ENCODE measurements at regions not wholly inside any gene's neighbourhood (a gene's known extent, or its start where the extent isn't known, plus 50 kb on each side); places are given as distances from the start of the nearest gene placed in this dataset.

DNA sequence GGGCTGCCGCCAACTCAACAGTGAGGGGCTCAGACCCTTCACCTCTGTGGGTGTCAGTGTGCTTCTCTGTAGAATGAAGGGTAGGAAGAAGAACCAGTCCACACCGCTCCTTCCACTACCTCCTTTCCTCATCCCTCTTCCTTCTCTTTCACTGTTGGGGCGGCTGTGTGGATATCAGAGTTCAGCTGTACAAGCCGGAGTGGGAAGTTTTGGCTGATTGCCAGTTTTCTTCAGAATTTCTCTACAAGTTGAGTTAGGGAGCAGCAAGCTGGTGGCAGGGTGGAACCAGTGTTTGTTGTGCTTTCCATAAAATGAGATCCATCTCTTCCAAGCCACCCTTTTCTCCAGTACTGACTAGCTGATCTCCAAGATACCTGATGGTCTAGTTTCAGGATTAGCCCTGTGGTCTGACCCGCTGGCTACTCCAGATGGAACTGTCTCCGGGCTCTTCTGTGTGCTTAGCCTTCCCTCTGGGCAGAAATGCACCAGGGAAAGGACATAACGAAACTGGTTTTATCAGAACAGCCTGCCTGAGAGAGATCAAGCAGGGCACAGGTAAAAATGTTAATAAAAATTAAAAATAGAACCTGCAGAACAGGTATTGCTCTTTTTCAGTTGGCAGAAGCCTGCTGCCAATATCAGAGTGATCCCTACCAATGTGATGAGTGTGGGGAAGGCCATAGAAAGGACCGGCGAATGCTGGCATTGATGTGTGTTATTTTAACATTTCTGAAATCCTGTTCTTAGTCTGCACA lies 169.9 kb upstream of the TSC22D2 start:
- no peak for DNase-seq
- no peak overlapping the region for H3K4me3 ChIP-seq (ENCODE audit: insufficient read depth, low read depth, low read length)
- H3K79me1 ChIP-seq (ENCODE audit: low read depth in 1 of 2, low read length in 2 of 2): peaks cover 9 to 53% of the 10 kb centered on the region in 2 experiments; a peak in 3 of 4 replicates
- CTCF ChIA-PET: interaction anchor here (1.2 kb wide), 1 partner anchor 171 kb away, joined by 3 read pairs; no protein-coding TSS in a partner anchor
- 100% methylated on average over 2 of the region's 9 CpGs; no CpG with 5 or more reads in 1 of the 2 experiments for WGBS, 2 experiments (ENCODE audit: extremely low coverage in 2 of 2, insufficient read length in 1 of 2)
- peaks cover 25% of the 10 kb centered on the region for H3K4me1 ChIP-seq (ENCODE audit: control insufficient read depth, insufficient read depth, low read length)
- intact Hi-C loops (cut with micrococcal nuclease): no loop called here
- H3K9me3 ChIP-seq (ENCODE audit: control insufficient read depth, insufficient read depth, low read length): no peaks in the 10 kb centered on the region
- TF ChIP-seq, protein P1, sequence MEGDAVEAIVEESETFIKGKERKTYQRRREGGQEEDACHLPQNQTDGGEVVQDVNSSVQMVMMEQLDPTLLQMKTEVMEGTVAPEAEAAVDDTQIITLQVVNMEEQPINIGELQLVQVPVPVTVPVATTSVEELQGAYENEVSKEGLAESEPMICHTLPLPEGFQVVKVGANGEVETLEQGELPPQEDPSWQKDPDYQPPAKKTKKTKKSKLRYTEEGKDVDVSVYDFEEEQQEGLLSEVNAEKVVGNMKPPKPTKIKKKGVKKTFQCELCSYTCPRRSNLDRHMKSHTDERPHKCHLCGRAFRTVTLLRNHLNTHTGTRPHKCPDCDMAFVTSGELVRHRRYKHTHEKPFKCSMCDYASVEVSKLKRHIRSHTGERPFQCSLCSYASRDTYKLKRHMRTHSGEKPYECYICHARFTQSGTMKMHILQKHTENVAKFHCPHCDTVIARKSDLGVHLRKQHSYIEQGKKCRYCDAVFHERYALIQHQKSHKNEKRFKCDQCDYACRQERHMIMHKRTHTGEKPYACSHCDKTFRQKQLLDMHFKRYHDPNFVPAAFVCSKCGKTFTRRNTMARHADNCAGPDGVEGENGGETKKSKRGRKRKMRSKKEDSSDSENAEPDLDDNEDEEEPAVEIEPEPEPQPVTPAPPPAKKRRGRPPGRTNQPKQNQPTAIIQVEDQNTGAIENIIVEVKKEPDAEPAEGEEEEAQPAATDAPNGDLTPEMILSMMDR (conservative IDR thresholded peaks at IDR 0.05; ENCODE audit: low read depth, low read length): no peak
- no peak for TF ChIP-seq SMC3 (IDR thresholded peaks at IDR 0.05; ENCODE audit: low read depth, low read length)
- TF ChIP-seq POLR2A (IDR thresholded peaks at IDR 0.05; ENCODE audit: low read depth, low read length): no peak
- TF ChIP-seq MAFK (IDR thresholded peaks at IDR 0.05; ENCODE audit: low read depth, low read length): no peak
- TF ChIP-seq MXI1 (IDR thresholded peaks at IDR 0.05; ENCODE audit: borderline replicate concordance, low read depth, low read length): no peak
- no peak for TF ChIP-seq RFX5 (IDR thresholded peaks at IDR 0.05; ENCODE audit: low read depth, low read length)
- TF ChIP-seq RCOR1 (IDR thresholded peaks at IDR 0.05; ENCODE audit: insufficient replicate concordance, low read length): no peak
- no peak for TF ChIP-seq RAD21 (IDR thresholded peaks at IDR 0.05; ENCODE audit: low read length)
- TF ChIP-seq NFE2L2 (IDR thresholded peaks at IDR 0.05; ENCODE audit: low read depth, low read length): no peak
- TF ChIP-seq CHD1 (IDR thresholded peaks at IDR 0.05; ENCODE audit: low read depth, low read length): no peak
- TF ChIP-seq, protein P2, sequence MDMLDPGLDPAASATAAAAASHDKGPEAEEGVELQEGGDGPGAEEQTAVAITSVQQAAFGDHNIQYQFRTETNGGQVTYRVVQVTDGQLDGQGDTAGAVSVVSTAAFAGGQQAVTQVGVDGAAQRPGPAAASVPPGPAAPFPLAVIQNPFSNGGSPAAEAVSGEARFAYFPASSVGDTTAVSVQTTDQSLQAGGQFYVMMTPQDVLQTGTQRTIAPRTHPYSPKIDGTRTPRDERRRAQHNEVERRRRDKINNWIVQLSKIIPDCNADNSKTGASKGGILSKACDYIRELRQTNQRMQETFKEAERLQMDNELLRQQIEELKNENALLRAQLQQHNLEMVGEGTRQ (IDR thresholded peaks at IDR 0.05; ENCODE audit: low read depth, low read length): no peak
- TF ChIP-seq BHLHE40 (IDR thresholded peaks at IDR 0.05; ENCODE audit: low read depth, low read length): no peak
- TF ChIP-seq CEBPB (IDR thresholded peaks at IDR 0.05; ENCODE audit: low read depth, low read length): no peak
- H4K20me1 ChIP-seq (ENCODE audit: insufficient read depth, low read length): no peaks in the 10 kb centered on the region
- peak overlapping the region; percentile 97 for H3K4ac ChIP-seq (ENCODE audit: low read depth, low read length)
- H4K5ac ChIP-seq (ENCODE audit: low read depth, low read length): peak overlapping the region; percentile 2
- H4K8ac ChIP-seq (ENCODE audit: low read depth in 2 of 2, low read length in 2 of 2): peak overlapping the region; percentile 8 to 68; a peak in 3 of 4 replicates
- H2BK5ac ChIP-seq (ENCODE audit: low read depth, low read length, poor library complexity, severe bottlenecking): peak overlapping the region; percentile 82
- H3K27ac ChIP-seq (ENCODE audit: insufficient read depth, low read length): peak overlapping the region; percentile 8; the same call in 1 of the 2 replicates
- H3K56ac ChIP-seq (ENCODE audit: extremely low read depth, insufficient read depth, low read length): no peak overlapping the region
- no peak overlapping the region for H3K4me2 ChIP-seq (ENCODE audit: low read depth, low read length)
- no peaks in the 10 kb centered on the region for H3K36me3 ChIP-seq (ENCODE audit: control insufficient read depth, insufficient read depth, low read length)
- dilution Hi-C loops (cut with HindIII; ENCODE audit: low sequenced_read_pairs, unreplicated experiment): no loop called here
- H3K18ac ChIP-seq (ENCODE audit: low read depth, low read length): peak overlapping the region; percentile 47; the same call in 1 of the 2 replicates
- peak overlapping the region; percentile 95 for H3K14ac ChIP-seq (replicated peaks; ENCODE audit: low read depth, low read length)
- H2BK120ac ChIP-seq (ENCODE audit: low read depth, low read length): peak overlapping the region; percentile 90
- no peak overlapping the region for H3K9ac ChIP-seq (ENCODE audit: low read depth, low read length)
- H2AK9ac ChIP-seq (replicated peaks; ENCODE audit: low read depth, low read length, poor library complexity): peak overlapping the region; percentile 0
- ATAC-seq (ENCODE audit: low read depth): no peak
- no TSS peak for BruUV-seq (replicated peaks)
- H3K23ac ChIP-seq (ENCODE audit: low read depth, low read length): peak overlapping the region; percentile 73; the same call in 1 of the 2 replicates
- POLR2A ChIA-PET (ENCODE audit: unreplicated experiment): no interaction called here
- H2AFZ ChIP-seq (replicated peaks; ENCODE audit: low read length, poor library complexity): peak overlapping the region; percentile 64
- peak overlapping the region; percentile 96 for H2AK5ac ChIP-seq (ENCODE audit: low read depth, low read length)
- in situ Hi-C loops (cut with MboI; ENCODE audit: low sequenced_read_pairs): no loop called here
- peak overlapping the region; percentile 61 for H4K91ac ChIP-seq (ENCODE audit: insufficient read depth, low read depth, low read length)
- H3K27me3 ChIP-seq (ENCODE audit: control insufficient read depth, insufficient read depth, low read length): no peaks in the 10 kb centered on the region
- peak overlapping the region; percentile 54; the same call in 2 of the 3 replicates for H2BK15ac ChIP-seq (ENCODE audit: low read depth, low read length)
- peak overlapping the region; percentile 91 for H2BK20ac ChIP-seq (ENCODE audit: low read depth, low read length)
- H3K9me1 ChIP-seq (ENCODE audit: insufficient read depth, low read length): peaks cover 32% of the 10 kb centered on the region

Measured in IMR-90 (cell line).